ENCODE measurements at regions not wholly inside any gene's neighbourhood (a gene's known extent, or its start where the extent isn't known, plus 50 kb on each side); places are given as distances from the start of the nearest gene placed in this dataset.

DNA sequence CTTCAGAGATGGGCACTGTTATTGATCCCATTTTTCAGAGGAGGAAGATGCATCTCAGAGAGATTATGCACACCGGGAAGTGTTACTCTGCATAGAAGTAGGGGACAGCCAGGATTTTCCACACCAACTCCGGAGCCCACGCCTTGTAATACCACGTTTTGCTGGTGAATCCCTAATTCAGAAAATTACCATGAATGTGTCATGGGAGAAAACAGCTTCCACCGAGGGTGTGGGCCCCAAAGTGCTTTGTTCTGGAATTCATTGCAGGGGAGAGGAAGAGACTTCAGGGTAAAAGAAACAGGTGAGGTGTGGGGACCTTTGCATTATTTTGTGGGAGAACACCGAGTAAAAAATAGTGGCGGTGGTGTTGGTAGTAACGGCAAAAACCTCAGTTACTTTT is 1051.4 kb upstream of the RBFOX1 start:
- in situ Hi-C loops (cut with MboI; ENCODE audit: low sequenced_read_pairs, unreplicated experiment): no loop called here
- DNase-seq (ENCODE audit: low spot score): no peak
- no peak for TF ChIP-seq CTCF (IDR thresholded peaks at IDR 0.05; ENCODE audit: borderline replicate concordance, control extremely low read depth, extremely low read depth, insufficient read depth, missing control alignments)

GRCh38 chr16:6280055-6280454 is 1052.6 kb upstream of the RBFOX1 start:
- DNase-seq (ENCODE audit: low spot score): no peak
- TF ChIP-seq CTCF (IDR thresholded peaks at IDR 0.05; ENCODE audit: borderline replicate concordance, control extremely low read depth, extremely low read depth, insufficient read depth, missing control alignments): no peak
- in situ Hi-C loops (cut with MboI; ENCODE audit: low sequenced_read_pairs, unreplicated experiment): no loop called here

DNA sequence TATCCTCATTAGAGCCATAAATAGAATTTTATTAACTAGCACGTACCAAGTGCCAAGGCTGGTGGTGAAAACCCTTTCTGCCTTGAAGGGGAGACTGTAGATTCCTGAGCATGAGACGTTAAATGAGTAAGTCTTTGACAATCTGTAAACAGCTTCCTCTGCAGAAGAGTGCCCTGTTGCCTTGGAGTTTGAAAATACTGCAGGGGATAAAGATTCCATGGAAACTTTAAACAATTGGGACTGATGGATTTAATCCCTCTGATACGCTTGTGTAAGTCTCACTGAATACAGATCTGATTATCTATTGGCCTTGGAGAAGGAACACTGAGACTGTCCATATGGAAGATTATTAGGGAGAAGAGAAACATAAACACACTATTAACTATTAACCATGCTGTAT is 1053.4 kb upstream of the RBFOX1 start:
- TF ChIP-seq CTCF (IDR thresholded peaks at IDR 0.05; ENCODE audit: borderline replicate concordance, control extremely low read depth, extremely low read depth, insufficient read depth, missing control alignments): no peak
- DNase-seq (ENCODE audit: low spot score): no peak
- in situ Hi-C loops (cut with MboI; ENCODE audit: low sequenced_read_pairs, unreplicated experiment): no loop called here

GRCh38 chr16:6274351-6274750 is 1058.3 kb upstream of the RBFOX1 start:
- TF ChIP-seq CTCF (IDR thresholded peaks at IDR 0.05; ENCODE audit: borderline replicate concordance, control extremely low read depth, extremely low read depth, insufficient read depth, missing control alignments): no peak
- in situ Hi-C loops (cut with MboI; ENCODE audit: low sequenced_read_pairs, unreplicated experiment): no loop called here
- DNase-seq (ENCODE audit: low spot score): no peak

- TF ChIP-seq CTCF (IDR thresholded peaks at IDR 0.05; ENCODE audit: borderline replicate concordance, control extremely low read depth, extremely low read depth, insufficient read depth, missing control alignments): no peak
- no peak for DNase-seq (ENCODE audit: low spot score)
- in situ Hi-C loops (cut with MboI; ENCODE audit: low sequenced_read_pairs, unreplicated experiment): no loop called here
These were observed 1065.0 kb upstream of the RBFOX1 start for GRCh38 chr16:6267682-6268081.

DNA sequence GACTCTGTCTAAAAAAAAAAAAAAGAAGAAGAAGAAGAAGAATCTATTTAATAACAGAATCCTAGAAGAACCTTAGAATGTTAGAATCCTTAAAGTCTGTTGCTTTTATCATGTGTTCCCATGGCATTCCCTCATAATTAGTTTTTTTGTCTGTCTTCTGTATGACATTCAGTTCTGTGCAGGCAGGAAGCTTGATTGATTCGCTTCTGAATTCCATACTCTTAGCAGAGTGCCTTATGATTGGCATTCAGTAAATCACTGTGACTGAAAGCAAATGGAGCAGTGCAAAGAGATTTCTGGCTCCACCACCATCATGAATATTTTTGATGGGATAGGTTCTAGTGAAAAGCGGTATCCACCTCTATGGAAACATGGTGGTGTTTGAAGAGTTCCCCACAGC is 1065.9 kb upstream of the RBFOX1 start:
- TF ChIP-seq CTCF (IDR thresholded peaks at IDR 0.05; ENCODE audit: borderline replicate concordance, control extremely low read depth, extremely low read depth, insufficient read depth, missing control alignments): no peak
- no peak for DNase-seq (ENCODE audit: low spot score)
- in situ Hi-C loops (cut with MboI; ENCODE audit: low sequenced_read_pairs, unreplicated experiment): no loop called here

- TF ChIP-seq CTCF (IDR thresholded peaks at IDR 0.05; ENCODE audit: borderline replicate concordance, control extremely low read depth, extremely low read depth, insufficient read depth, missing control alignments): no peak
- in situ Hi-C loops (cut with MboI; ENCODE audit: low sequenced_read_pairs, unreplicated experiment): no loop called here
- DNase-seq (ENCODE audit: low spot score): no peak
These were observed 1066.7 kb upstream of the RBFOX1 start for GRCh38 chr16:6265968-6266367.

Measured in GM13976 (cell line).